ENCODE measurements at regions not wholly inside any gene's neighbourhood (a gene's known extent, or its start where the extent isn't known, plus 50 kb on each side); places are given as distances from the start of the nearest gene placed in this dataset.

GRCh38 chrX:137707348-137707747, 141.4 kb downstream of the ZIC3 start:
- H3K27me3 ChIP-seq (replicated peaks in 1 of 4; ENCODE audit: control insufficient read depth in 3 of 4, extremely low read depth in 1 of 4, insufficient read depth in 3 of 4, low read length in 3 of 4) = no peaks in the 10 kb centered on the region
- TF ChIP-seq SP4 (IDR thresholded peaks at IDR 0.05; ENCODE audit: low read length) (no peak), JUN (IDR thresholded peaks at IDR 0.05; ENCODE audit: low read depth, low read length) (no peak), RXRA (IDR thresholded peaks at IDR 0.05; ENCODE audit: insufficient read depth, low read depth, low read length) (no peak), CHD2 (IDR thresholded peaks at IDR 0.05; ENCODE audit: low read length) (no peak), GABPA (IDR thresholded peaks at IDR 0.05; ENCODE audit: borderline replicate concordance, insufficient read depth, low read length) (no peak), MAX (IDR thresholded peaks at IDR 0.05) (no peak), GTF2F1 (IDR thresholded peaks at IDR 0.05; ENCODE audit: borderline replicate concordance, low read depth, low read length) (no peak)
- H3K4me2 ChIP-seq (ENCODE audit: insufficient read depth in 1 of 2, low read depth in 2 of 2, low read length in 2 of 2) = no peak overlapping the region
- no peak overlapping the region for H3K4ac ChIP-seq (replicated peaks; ENCODE audit: insufficient read length, low read depth, low read length)
- ChIA-PET POLR2A (ENCODE audit: partially characterized antibody) (no interaction called here), CTCF (ENCODE audit: partially characterized antibody) (interaction anchor here (1.4 kb wide), 1 partner anchor 218 kb away, joined by 3 read pairs; no protein-coding TSS in a partner anchor)
- DNase-seq (ENCODE audit: low read depth in 1 of 2, low spot score in 2 of 2) = no peak
- no peak for FAIRE-seq
- no peak overlapping the region for H4K8ac ChIP-seq (ENCODE audit: extremely low read depth, insufficient read depth, low read length)
- H3K36me3 ChIP-seq (ENCODE audit: control insufficient read depth in 2 of 4, insufficient read depth in 4 of 4, low read length in 3 of 4) = no peaks in the 10 kb centered on the region
- no peaks in the 10 kb centered on the region for H3K4me1 ChIP-seq (replicated peaks in 1 of 4; ENCODE audit: control insufficient read depth in 3 of 4, insufficient read depth in 4 of 4, low read length in 3 of 4)
- H4K20me1 ChIP-seq (replicated peaks in 1 of 2; ENCODE audit: control insufficient read depth in 1 of 2, insufficient read depth in 2 of 2, low read length in 2 of 2) = no peaks in the 10 kb centered on the region
- H2BK20ac ChIP-seq (ENCODE audit: low read length) = no peak overlapping the region
- no peaks in the 10 kb centered on the region for H3K79me1 ChIP-seq (ENCODE audit: low read depth, low read length)
- no peaks in the 10 kb centered on the region for H3K9me3 ChIP-seq (ENCODE audit: insufficient read depth in 2 of 2, low read depth in 1 of 2, low read length in 1 of 2)
- no peak overlapping the region for H2BK120ac ChIP-seq (replicated peaks; ENCODE audit: low read depth, low read length)
- no peak overlapping the region for H2BK12ac ChIP-seq (ENCODE audit: low read depth, low read length)
- no peak overlapping the region for H3K4me3 ChIP-seq (ENCODE audit: extremely low read depth in 1 of 4, insufficient read depth in 2 of 4, low read depth in 3 of 4, low read length in 4 of 4)
- H4K91ac ChIP-seq (replicated peaks; ENCODE audit: insufficient read length, low read length) = no peak overlapping the region
- no peak overlapping the region for H3K9ac ChIP-seq (replicated peaks in 1 of 4; ENCODE audit: extremely low read depth in 1 of 4, low read depth in 3 of 4, low read length in 3 of 4)
- H3K23ac ChIP-seq (ENCODE audit: insufficient read length) = no peak overlapping the region
- H2AK5ac ChIP-seq (ENCODE audit: low read depth, low read length) = no peak overlapping the region
- H3K79me2 ChIP-seq (ENCODE audit: control insufficient read depth in 1 of 2, insufficient read depth in 2 of 2, low read length in 2 of 2) = no peaks in the 10 kb centered on the region
- H2BK5ac ChIP-seq (ENCODE audit: low read depth, low read length) = no peak overlapping the region
- no peak overlapping the region for H3K18ac ChIP-seq (ENCODE audit: extremely low read depth, low read length)
- no peak overlapping the region for H3K56ac ChIP-seq (replicated peaks; ENCODE audit: insufficient read length, low read depth, low read length)
- no peak overlapping the region for H3K27ac ChIP-seq (ENCODE audit: low read depth, low read length)
- H2AFZ ChIP-seq (ENCODE audit: low read length) = no peak overlapping the region
- no peak overlapping the region for H2BK15ac ChIP-seq (ENCODE audit: low read length)
- no peaks in the 10 kb centered on the region for H3K23me2 ChIP-seq (ENCODE audit: low read depth, low read length)
- no peak overlapping the region for H3K14ac ChIP-seq (ENCODE audit: insufficient read length)
- no peak overlapping the region for H4K5ac ChIP-seq (ENCODE audit: insufficient read length, low read depth, low read length)
